HCT116 (cell line): ENCODE measurements at regions not wholly inside any gene's neighbourhood (a gene's known extent, or its start where the extent isn't known, plus 50 kb on each side); places are given as distances from the start of the nearest gene placed in this dataset.

Experiments used
- CTCF ChIP-seq, 3 experiments: fragments of 200-600 bp in 1 of 3; sonication (generic) in 1 of 3; IDR thresholded peaks in 2 of 3; conservative IDR thresholded peaks in 1 of 3; 2 replicates each; pipeline ENCODE4 v1.5.1; 2012 to 2017; ENCODE audit warnings: low read depth in 2 of 3, low read length in 2 of 3, antibody characterized with exemption in 1 of 3, borderline replicate concordance in 1 of 3, control low read depth in 1 of 3, mild to moderate bottlenecking in 1 of 3, mixed read lengths in 1 of 3, mixed run types in 1 of 3, moderate library complexity in 1 of 3; ENCODE audit not compliant: insufficient read depth in 1 of 3
- EGR1 ChIP-seq: IDR thresholded peaks from 2 replicates; pipeline ENCODE4 v1.6.1; 2012; ENCODE audit warnings: low read depth
- EZH2 ChIP-seq: fragments of 200-600 bp; sonication (generic); IDR thresholded peaks from 2 replicates; pipeline ENCODE4 v1.6.1; 2017; ENCODE audit warnings: antibody characterized with exemption, mixed run types
- EZH2phosphoT487 ChIP-seq: fragments of 200-600 bp; IDR thresholded peaks from 2 replicates; pipeline ENCODE4 v1.6.1; 2018; ENCODE audit warnings: antibody characterized with exemption, borderline replicate concordance
- FOSL1 ChIP-seq: IDR thresholded peaks from 2 replicates; pipeline ENCODE4 v1.6.1; 2012; ENCODE audit warnings: low read depth
- JUND ChIP-seq: IDR thresholded peaks from 2 replicates; pipeline ENCODE4 v1.6.1; 2012
- MAX ChIP-seq: IDR thresholded peaks from 2 replicates; pipeline ENCODE4 v1.6.1; 2012
- POLR2A ChIP-seq: IDR thresholded peaks from 2 replicates; pipeline ENCODE4 v1.7.0; 2011; ENCODE audit warnings: borderline replicate concordance; ENCODE audit not compliant: insufficient read depth, insufficient read length; ENCODE audit errors: extremely low read depth
- POLR2AphosphoS5 ChIP-seq: IDR thresholded peaks from 2 replicates; pipeline ENCODE4 v1.6.1; 2011; ENCODE audit warnings: mild to moderate bottlenecking, low read depth, low read length, moderate library complexity
- RAD21 ChIP-seq: IDR thresholded peaks from 2 replicates; pipeline ENCODE4 v1.6.1; 2012; ENCODE audit warnings: low read depth, mild to moderate bottlenecking
- REST ChIP-seq: IDR thresholded peaks from 2 replicates; pipeline ENCODE4 v1.6.1; 2012; ENCODE audit warnings: low read depth
- TCF7L2 ChIP-seq: IDR thresholded peaks from 2 replicates; pipeline ENCODE4 v1.7.0; 2011; ENCODE audit warnings: borderline replicate concordance, inconsistent platforms; ENCODE audit not compliant: insufficient read depth, insufficient read length; ENCODE audit errors: extremely low read depth
- YY1 ChIP-seq: IDR thresholded peaks from 2 replicates; pipeline ENCODE4 v1.6.1; 2011; ENCODE audit warnings: low read length, low read depth, moderate library complexity, mild to moderate bottlenecking; ENCODE audit not compliant: insufficient replicate concordance; ENCODE audit errors: extremely low read depth
- ZBTB33 ChIP-seq: IDR thresholded peaks from 2 replicates; pipeline ENCODE4 v1.6.1; 2011; ENCODE audit warnings: mild to moderate bottlenecking, low read length, moderate library complexity; ENCODE audit not compliant: insufficient replicate concordance; ENCODE audit errors: extremely low read depth

- TF ChIP-seq POLR2A (no peak), MAX (no peak), CTCF (IDR thresholded peaks at IDR 0.05 in 2 of 3, conservative IDR thresholded peaks at IDR 0.05 in 1 of 3; ENCODE audit: borderline replicate concordance in 1 of 3, insufficient read depth in 1 of 3, low read depth in 2 of 3, low read length in 2 of 3) (no peak), EZH2phosphoT487 (no peak), FOSL1 (no peak), TCF7L2 (no peak), ZBTB33 (no peak), REST (no peak), YY1 (no peak), JUND (no peak), RAD21 (no peak), EGR1 (no peak), EZH2 (no peak), POLR2AphosphoS5 (no peak)
These were observed 565.5 kb downstream of the PDCD6IP start for GRCh38 chr3:34363881-34364280.
